ENCODE measurements at regions not wholly inside any gene's neighbourhood (a gene's known extent, or its start where the extent isn't known, plus 50 kb on each side); places are given as distances from the start of the nearest gene placed in this dataset.

DNA sequence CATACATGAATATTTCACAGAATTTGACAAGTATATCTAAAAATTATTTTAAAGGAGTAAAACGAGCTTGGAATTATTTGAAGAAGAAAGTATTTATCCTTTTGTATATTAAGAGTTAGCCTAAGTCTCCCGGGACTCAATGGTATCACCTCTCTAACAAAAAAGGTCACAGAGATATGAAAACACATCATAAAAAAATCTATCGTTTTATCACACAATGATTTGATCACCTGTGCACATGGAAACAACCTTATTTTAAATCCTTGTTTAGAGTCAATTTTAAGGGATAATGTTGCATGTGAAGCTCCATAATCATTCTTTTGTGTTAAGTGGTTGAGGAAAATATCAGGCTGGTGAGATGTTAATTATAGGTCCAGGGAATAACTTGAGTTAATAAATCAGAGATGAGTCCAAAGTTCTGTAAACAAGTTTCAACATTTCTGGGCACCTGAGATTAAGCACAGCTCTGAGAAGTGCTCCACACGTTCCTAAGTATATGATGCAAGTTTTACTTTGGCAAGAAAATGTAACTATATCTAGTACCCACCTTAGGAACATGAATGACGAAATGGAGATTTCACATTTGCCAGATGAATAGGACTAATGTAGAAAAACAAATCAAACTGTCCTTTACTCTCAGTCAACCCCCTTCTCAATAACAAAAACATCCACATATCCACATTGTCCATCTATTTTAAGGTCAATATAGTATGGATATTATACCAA lies 148.5 kb upstream of the AKR1E2 start:
- in situ Hi-C loops (cut with HindIII; ENCODE audit: low pct_unique_long_range_greater_than_20kb, low sequenced_read_pairs) = loop anchor here (5.0 kb wide), 1 partner anchor 90 kb away; no protein-coding TSS in a partner anchor
- DNase-seq (ENCODE audit: low read depth) = peak; percentile 76

DNA sequence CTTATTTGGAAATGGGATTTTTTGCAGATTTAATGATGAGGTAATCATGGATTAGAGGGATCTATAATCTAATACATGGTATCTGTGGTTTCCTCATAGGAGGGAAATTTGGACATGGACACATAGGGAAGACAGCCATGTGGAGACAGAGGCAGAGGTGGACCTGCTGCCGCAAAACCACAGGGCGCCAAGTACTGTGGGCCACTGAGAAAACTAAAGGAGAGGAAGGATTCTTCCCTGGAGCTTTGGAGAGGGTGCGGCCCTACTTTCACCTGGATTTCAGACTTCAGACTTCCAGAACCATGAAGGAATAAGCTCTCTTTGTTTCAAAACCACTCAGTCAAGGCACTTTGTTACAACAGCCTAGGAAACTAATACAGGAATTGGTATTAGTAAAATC lies 149.4 kb upstream of the AKR1E2 start:
- peak; percentile 59 for DNase-seq (ENCODE audit: low read depth)
- in situ Hi-C loops (cut with HindIII; ENCODE audit: low pct_unique_long_range_greater_than_20kb, low sequenced_read_pairs) = loop anchor here (5.0 kb wide), 1 partner anchor 91 kb away; no protein-coding TSS in a partner anchor

- DNase-seq (ENCODE audit: low read depth) = peak; percentile 32
- in situ Hi-C loops (cut with HindIII; ENCODE audit: low pct_unique_long_range_greater_than_20kb, low sequenced_read_pairs) = loop anchor here (5.0 kb wide), 1 partner anchor 91 kb away; no protein-coding TSS in a partner anchor
Measured at GRCh38 chr10:4675808-4676207, 150.2 kb upstream of the AKR1E2 start.

- peak; percentile 57 for DNase-seq (ENCODE audit: low read depth)
- in situ Hi-C loops (cut with HindIII; ENCODE audit: low pct_unique_long_range_greater_than_20kb, low sequenced_read_pairs) = no loop called here
Measured at GRCh38 chr10:4673279-4674040, 152.5 kb upstream of the AKR1E2 start.

DNA sequence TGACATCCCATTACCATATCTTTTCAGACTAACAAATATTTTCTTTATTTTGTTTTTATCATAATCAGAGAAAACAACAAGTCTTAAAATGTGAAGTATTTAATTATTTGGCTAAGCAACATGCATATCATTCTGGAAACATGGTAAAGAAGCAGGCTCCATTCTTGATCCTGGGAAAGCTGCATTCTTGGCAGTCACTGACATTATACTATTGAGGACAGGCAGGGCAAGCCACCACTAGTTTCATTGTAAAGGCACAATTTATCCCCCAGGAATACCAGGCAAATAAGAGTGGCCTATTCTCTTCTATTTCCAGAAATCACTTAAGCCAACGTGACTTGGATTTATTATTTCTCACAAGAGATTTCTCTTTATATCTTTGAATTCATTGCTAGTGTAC lies 153.8 kb upstream of the AKR1E2 start:
- peak; percentile 53 for DNase-seq (ENCODE audit: low read depth)
- in situ Hi-C loops (cut with HindIII; ENCODE audit: low pct_unique_long_range_greater_than_20kb, low sequenced_read_pairs) = no loop called here

GRCh38 chr10:4671451-4672145 lies 154.4 kb upstream of the AKR1E2 start:
- peak; percentile 94 for DNase-seq (ENCODE audit: low read depth)
- in situ Hi-C loops (cut with HindIII; ENCODE audit: low pct_unique_long_range_greater_than_20kb, low sequenced_read_pairs) = no loop called here

DNA sequence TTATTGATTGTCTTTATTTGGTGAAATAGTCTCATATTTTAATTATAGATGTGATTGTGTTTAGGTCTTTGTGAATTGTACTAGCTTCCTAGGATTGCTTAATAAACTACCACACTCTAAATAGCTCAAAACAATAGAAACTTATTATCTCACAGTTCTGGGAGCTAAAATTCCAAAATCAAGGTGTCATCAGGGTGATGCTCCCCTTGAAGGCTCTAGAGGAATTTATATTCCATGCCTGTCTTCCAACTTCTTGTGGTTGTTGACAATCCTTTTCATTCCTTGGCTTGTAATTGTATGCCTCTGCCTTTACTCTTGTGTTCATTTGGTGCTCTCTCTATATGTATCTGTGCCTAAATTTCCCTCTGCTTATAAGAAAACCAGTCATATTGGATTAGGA lies 155.3 kb upstream of the AKR1E2 start:
- in situ Hi-C loops (cut with HindIII; ENCODE audit: low pct_unique_long_range_greater_than_20kb, low sequenced_read_pairs) = no loop called here
- DNase-seq (ENCODE audit: low read depth) = peak; percentile 60

GRCh38 chr10:4669585-4669984 lies 156.4 kb upstream of the AKR1E2 start:
- no peak for DNase-seq (ENCODE audit: low read depth)
- in situ Hi-C loops (cut with HindIII; ENCODE audit: low pct_unique_long_range_greater_than_20kb, low sequenced_read_pairs) = no loop called here

DNA sequence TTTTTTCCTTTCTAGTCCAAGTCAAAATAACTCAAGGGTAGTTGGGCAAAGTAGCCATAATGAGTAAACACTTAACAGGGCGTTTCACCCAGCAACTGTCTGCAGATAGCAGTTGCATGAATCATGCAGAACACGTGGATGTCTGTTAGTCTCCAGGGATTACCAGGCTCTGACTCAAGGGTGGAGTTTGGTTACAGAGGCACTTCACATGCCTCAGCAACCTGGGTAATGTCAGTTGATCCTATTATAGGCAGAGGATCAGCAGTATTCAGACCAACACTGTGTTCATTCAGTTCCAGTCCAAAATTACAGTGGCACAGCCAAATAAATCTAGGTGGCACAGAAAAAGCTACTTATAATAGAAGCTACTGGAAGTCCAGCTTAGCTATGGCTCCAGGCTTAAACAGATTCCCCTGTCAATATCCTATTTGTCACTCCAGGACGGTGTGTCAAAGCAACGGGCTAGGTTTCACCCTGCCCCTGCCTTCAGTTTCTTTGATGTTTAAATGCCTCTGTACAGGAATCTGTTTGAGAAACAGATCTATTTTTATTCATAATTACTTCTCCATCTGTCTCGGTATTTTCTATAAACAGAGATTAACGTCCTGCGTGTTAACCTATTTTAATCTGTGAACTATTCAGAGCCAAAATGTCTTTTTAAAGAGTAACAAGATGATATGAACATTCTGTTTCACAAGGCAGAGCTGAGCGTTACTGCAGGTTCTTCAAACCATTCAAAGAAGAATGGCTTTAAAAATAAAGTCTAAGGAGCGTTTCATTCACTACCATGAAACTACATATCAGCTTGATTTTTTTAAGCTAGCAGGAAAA lies 162.6 kb upstream of the AKR1E2 start:
- in situ Hi-C loops (cut with HindIII; ENCODE audit: low pct_unique_long_range_greater_than_20kb, low sequenced_read_pairs) = no loop called here

DNA sequence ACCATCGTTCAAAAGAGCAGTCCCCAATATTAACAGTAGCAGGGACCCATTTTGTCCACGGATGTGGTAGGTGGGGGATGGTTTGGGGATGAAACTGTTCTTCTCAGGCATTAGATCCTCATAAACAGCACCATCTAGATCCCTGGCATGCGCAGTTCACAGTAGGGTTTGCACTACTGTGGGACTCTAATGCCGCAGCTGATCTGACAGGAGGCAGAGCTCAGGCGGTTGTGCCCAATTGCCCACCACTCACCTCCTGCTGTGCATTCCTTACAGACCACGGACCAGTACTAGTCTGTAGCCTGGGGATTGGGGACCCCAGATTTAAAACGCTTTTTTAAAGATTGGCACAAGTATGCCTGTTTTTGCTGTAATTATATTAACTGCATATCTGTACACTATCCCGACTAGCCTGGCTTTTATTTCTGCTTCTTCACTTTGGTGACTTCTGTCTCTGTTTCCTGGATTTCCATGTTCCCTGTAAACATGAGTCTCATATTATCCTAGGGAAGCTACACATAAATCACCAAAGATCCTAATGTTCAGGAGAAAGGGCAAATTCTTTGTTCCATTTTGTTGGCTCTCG lies 163.3 kb upstream of the AKR1E2 start:
- DNase-seq (ENCODE audit: low read depth) = no peak
- in situ Hi-C loops (cut with HindIII; ENCODE audit: low pct_unique_long_range_greater_than_20kb, low sequenced_read_pairs) = no loop called here

More for the DNA sequence above, 162.6 kb upstream of the AKR1E2 start:
- peak; percentile 98 for DNase-seq (ENCODE audit: low read depth)

- no peak for DNase-seq (ENCODE audit: low read depth)
Measured at GRCh38 chr10:4661511-4662255, 164.3 kb upstream of the AKR1E2 start.

DNA sequence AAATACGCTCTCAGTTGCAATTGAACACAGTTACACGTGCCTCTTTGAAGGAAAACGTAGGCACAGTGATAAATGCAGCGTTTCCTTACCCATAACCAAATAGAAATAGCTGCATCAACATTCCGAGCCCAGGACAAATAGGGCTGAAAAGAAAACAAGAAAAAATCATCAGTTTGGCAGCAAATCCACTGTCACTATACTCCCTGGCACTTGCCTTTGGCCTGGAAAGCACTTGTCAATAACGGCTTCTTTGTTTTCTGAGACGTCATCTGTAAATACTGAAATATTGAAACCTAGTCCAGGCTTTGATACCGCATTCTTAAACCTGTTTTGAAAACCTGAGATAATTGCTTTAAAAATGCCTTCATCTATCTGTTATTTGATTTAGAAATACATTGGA lies 167.2 kb upstream of the AKR1E2 start:
- no peak for DNase-seq (ENCODE audit: low read depth)

More at GRCh38 chr10:4661511-4662255, 164.3 kb upstream of the AKR1E2 start:
- in situ Hi-C loops (cut with HindIII; ENCODE audit: low pct_unique_long_range_greater_than_20kb, low sequenced_read_pairs) = no loop called here

GRCh38 chr10:4656576-4657194 lies 169.3 kb upstream of the AKR1E2 start:
- in situ Hi-C loops (cut with HindIII; ENCODE audit: low pct_unique_long_range_greater_than_20kb, low sequenced_read_pairs) = no loop called here
- DNase-seq (ENCODE audit: low read depth) = peak; percentile 59

More for the DNA sequence above, 167.2 kb upstream of the AKR1E2 start:
- in situ Hi-C loops (cut with HindIII; ENCODE audit: low pct_unique_long_range_greater_than_20kb, low sequenced_read_pairs) = no loop called here

DNA sequence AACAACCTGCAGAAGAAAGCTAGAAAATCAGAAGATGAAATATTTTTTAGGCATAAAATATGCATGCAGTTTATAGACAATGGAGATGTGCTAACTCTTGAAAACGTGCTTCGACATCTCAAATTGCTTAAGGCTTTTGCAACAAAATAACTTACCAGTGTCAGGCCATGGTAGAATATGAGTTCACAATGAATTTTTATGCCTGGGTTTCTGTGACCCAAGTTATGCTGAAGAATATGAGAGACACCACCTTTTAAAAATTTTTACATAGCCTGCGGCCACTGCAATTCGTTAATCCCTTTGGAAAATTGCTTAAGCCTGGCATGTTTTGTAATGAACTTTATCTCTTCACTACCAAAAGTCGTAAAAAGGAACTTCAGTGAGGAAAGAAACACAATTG lies 170.1 kb upstream of the AKR1E2 start:
- DNase-seq (ENCODE audit: low read depth) = no peak

DNA sequence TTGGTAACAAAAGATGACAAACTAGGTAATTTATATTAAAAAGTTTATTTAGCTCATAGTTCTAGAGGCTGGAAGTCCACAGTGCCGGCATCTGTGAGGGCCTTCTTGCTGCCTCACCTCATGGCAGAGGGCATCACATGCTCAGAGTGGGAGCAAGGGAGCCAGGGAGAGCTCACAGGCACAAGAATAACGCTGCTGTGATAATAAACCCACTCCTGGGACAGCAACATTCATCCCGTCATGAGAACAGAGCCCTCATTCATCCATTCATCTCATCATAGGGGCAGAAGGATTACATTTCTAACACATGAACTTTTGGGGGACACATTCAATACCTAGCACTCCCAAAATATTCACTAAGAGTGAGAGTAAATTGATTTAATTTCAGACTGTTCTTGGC lies 170.6 kb upstream of the AKR1E2 start:
- no peak for DNase-seq (ENCODE audit: low read depth)
- in situ Hi-C loops (cut with HindIII; ENCODE audit: low pct_unique_long_range_greater_than_20kb, low sequenced_read_pairs) = no loop called here

More for the DNA sequence above, 170.1 kb upstream of the AKR1E2 start:
- in situ Hi-C loops (cut with HindIII; ENCODE audit: low pct_unique_long_range_greater_than_20kb, low sequenced_read_pairs) = no loop called here

DNA sequence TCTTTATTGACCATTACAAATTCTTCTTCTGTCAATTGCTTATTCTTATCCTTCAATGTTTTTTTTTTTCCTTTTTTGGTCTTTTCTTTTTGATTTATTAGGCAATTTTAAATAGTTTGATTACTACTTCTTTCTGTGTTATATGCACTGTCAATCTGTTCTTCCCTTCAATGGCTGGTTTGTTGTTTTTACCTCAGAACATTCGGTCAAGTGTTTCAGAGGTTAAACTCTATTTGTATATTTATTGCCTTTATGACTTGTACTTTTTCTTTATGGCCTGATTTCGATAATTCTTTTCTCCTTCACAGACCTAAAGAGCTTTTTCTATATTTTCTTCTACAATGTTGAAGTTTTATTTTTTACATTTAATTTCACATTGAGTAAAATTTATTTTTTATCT lies 171.5 kb upstream of the AKR1E2 start:
- no peak for DNase-seq (ENCODE audit: low read depth)
- in situ Hi-C loops (cut with HindIII; ENCODE audit: low pct_unique_long_range_greater_than_20kb, low sequenced_read_pairs) = no loop called here

GRCh38 chr10:4653160-4653559 lies 172.8 kb upstream of the AKR1E2 start:
- in situ Hi-C loops (cut with HindIII; ENCODE audit: low pct_unique_long_range_greater_than_20kb, low sequenced_read_pairs) = no loop called here
- DNase-seq (ENCODE audit: low read depth) = no peak

All from Caki2 (cell line).